ENCODE measurements at regions not wholly inside any gene's neighbourhood (a gene's known extent, or its start where the extent isn't known, plus 50 kb on each side); places are given as distances from the start of the nearest gene placed in this dataset.

DNA sequence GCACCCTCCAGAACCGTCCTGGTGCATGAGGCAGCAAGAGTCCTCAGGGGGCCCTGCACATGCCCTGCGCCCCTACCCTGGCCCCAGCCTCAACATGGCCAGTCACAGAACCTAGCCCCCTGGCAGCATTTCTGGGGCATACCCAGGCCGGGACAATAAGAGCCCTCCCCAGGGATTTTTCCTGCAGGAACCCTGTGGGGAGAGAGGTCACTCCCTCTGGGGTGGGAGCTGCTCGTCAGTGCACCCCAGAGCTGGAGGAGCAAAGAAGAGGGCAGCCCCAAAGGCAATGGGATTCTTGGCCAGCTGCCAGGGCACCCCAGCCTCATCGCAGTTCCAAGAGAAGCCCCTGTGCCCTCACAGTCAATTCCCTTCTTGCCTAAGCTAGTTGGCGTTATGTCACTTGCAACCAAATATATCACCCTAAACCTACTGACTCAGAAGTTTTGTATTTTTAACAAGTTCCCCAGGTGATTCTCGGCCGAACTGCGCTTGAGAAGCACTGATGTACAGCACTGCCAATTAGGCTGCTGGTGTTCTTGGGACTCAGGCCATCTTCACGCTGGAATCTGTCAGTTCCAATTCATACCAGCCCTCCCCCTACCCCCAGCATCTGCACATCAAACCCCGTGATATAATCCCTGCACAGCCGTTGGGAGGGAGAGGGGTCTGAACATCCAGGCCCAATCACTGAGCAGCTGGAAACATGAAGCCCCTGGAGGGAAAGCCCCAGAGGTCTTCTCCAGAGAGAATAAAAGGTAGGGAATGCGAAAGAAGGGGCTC is 87.5 kb upstream of the PRR20G start:
- DNase-seq (ENCODE audit: low read depth in 3 of 3): no peak

DNA sequence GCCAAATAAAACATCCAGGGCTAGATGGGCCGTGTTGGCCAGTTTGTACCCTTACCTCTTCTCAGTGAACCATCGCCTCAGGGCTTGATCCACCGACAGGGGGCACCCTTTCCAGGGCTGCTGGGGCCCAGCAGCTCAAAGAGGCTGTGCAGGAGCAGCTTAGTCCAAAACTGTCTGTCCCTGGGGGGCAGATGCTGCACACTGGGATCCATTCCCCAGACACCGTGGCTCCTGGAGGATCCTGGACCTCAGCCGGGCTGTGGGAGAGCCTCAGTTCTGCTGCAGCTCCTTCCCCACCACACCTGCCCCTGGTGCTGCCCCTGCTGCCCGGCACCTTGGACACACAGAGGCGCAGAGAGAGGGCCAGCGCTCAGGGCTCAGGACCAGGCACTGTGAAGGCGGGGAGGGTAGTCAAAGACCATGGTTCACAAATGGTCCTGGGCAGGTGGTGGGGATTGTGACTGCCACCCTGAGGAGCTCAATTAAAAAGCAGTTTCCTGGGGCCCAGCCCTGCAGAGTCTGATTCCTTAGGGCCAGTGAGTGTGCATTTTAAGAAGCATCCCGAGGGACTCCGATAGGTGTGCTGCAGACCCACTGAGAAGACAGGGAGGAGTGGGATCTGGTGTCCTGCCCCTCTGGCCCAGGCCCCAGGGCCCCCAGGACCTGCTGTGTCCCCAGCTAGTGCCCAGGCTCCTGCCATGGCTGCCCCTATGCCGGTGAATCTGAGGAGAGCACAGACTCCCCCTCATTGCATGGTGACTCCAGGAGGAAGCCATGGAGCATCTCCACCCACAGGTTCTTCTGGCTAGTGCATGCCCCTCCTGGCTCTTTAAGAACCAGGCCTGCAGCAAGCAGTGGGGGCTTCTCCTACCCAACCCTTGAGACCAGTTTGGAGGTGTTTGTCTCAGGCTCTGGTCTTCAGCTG is 86.5 kb upstream of the PRR20G start:
- peak in 1 of 3 donors; percentile 4 for DNase-seq (ENCODE audit: low read depth in 3 of 3)

DNA sequence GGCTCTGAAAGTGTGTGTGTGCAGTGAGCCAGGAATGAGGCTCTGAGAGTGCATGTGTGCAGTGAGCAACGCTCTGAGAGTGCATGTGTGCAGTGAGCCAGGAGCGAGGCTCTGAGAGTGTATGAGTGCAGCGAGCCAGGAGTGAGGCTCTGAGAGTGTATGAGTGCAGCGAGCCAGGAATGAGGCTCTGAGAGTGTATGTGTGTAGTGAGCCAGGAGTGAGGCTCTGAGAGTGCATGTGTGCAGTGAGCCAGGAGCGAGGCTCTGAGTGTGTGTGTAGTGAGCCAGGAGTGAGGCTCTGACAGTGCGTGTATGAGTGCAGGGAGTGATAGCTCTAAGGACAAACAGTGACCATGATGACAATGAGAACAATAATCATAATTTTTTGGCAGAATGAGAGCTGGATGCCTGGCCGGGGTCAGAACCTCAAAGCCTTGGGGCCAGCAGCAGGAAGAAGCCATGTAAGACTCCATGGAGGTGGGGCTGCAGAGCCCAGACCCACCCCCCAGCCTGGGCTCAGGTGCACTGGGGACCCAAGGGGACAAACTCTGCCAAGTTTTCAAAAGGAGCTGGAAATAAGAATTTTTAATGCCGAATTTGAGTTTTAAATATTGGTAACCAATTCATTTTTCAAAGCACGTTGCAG is 85.7 kb upstream of the PRR20G start:
- no peak for DNase-seq (ENCODE audit: low read depth in 3 of 3)

DNA sequence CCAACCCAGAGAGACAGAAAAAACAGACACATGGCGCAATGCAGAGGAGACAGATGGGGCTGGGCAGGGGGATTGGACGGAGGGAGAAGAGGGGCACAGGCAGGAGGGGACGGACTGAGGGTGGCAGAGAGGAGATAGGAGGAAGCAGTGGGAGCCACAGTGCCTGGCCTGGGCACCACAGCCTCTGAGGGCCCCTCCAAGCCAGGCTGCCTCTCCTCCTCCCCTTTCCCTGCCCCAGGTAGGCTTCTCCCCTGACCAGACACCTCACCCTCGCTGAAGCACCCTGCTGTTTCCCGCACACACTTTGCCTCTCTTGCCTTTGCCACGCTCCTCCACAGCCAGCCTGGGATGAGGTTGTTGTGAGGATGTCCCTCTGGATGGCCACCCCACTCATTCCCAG is 84.0 kb upstream of the PRR20G start:
- DNase-seq (ENCODE audit: low read depth in 3 of 3): no peak

DNA sequence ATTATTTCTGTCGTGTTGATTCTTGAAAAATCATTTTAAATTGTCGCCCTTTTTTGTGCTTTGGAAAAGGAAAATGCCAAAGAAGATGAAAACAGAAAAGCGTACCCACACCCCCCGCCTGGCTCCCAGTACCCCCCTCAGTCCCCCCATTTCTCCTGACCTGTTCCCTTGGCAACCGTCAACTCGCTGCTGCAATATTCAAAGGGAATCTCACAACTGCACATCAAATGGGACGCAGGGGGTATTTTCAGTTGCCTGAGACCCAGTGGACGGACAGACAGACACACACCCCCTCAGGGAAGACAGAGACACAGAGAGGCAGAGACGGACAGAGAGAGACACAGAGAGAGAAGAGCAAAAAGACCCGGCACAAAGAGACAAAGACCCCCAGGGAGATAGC is 83.5 kb upstream of the PRR20G start:
- no peak for DNase-seq (ENCODE audit: low read depth in 3 of 3)

DNA sequence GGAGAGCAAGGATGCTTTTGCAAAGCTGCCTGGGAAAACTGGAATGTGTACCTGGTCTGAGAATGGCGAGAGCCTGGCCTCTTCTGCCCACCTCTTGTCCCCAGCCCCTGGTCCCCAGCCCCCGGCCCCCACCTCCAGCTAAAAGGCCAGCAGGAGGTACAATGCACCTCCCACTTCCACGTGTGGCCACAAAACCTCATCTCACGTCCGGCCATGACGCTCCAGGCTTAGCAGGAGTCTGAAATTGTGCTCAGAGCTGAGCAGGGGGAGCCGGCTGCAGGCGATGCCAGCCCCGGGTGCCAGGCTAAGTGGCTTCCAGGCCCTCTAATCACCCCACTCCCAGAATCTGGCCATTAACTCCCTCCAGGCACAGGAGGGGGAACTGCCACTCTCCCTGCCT is 83.1 kb upstream of the PRR20G start:
- no peak for DNase-seq (ENCODE audit: low read depth in 3 of 3)

DNA sequence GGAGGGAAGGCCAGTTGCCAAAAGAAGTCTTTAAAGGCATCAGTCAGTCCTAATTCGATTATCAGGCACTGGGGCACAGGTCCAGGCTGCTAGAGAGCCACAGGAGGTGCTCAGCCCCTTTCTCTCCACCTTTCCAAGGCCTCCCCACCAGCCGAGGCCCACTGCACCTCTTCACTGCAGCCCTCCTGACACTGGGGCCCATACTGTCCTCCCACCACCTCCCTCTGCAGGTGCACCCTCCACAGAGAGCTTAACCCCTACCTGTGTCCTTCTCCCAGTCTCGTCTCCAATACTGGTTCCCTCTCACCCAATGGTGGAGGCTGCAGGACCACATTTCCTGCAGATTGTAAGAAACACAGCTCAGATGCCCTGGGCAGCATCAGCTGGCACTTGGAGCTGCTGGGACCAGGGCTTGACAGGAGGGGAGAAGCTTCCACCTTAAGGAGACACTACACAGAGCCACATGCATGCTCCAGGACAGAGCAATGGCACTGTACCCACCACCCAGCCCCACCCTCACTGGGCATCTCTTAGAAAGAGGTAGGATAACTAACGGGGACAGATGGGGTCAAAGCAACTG is 81.6 kb upstream of the PRR20G start:
- no peak for DNase-seq (ENCODE audit: low read depth in 3 of 3)

DNA sequence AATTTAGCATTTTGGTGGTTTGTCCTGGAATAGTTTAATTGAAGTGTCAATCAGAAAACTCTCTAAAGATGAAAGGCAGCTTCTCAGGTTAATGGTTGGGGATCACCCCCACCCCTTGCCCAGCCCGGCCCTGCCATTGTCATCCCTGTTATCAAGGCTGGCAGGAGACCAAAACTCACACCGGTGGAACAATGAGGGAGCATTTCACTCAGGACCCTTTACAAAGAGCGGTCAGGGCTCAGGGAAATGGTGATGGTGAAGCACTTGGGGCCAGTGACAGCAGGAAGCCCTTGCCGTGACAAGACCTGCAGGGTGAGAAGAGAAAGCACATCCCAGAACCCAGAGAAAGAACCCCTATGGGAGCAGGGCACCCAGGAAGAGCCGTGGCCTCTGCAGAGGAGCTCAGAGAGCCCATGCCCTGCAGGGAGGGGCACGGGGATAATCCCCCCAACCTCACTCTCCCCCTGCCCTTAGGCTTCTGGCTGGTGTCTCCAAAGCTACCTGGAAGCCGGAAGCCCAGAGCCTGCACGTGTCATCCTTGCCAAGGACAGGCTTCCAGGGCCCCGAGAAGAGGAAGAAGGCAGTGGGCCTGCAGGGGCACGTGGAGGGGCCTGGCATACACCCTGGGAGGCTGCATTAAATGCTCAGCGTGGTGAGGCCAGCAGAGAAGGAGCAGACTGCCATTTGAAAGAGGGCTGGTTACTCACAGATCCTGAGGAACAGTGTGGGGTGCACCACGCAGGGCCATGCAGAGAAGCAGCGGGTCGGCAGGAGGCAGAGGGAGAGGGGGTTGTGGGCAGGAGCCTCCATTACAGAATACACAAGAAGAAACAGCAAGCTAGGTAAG is 80.6 kb upstream of the PRR20G start:
- no peak for DNase-seq (ENCODE audit: low read depth in 3 of 3)

DNA sequence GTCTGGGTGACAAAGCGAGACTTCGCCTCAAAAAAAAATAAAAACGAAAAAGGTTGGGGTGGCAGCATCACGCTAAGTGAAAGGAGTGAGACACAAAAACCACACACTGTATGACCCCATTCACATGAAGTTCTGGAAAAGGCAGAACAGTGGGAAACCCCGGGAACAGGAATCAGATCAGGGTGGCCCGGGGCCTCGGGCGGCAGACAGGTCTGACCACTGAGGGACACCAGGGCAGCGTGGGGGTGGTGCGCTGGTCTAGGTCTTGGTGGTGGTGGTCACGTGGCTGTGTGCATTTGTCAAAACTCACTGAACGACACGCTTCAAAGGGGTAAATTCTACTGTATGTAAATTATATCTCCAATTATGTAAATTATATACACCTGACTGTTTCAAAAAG is 79.7 kb upstream of the PRR20G start:
- DNase-seq (ENCODE audit: low read depth in 3 of 3): no peak

DNA sequence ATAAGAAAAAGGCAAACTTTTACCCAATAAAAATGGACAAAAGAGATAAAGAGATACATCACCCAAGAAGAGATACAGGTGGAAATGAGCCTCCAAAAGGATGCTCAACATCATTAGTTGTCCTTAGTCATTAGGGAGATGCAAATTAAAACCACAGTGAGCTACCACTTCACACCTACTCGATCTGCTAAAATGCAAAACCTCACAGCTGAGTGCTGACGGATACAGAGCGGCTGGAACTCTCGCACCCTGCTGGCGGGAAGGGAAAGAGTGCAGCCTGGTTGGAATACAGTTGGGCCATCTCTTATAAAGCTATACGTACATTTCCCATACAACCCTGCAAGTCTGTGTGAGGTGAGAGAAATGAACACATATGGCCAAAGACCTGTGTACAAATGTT is 78.5 kb upstream of the PRR20G start:
- DNase-seq (ENCODE audit: low read depth in 3 of 3): no peak

DNA sequence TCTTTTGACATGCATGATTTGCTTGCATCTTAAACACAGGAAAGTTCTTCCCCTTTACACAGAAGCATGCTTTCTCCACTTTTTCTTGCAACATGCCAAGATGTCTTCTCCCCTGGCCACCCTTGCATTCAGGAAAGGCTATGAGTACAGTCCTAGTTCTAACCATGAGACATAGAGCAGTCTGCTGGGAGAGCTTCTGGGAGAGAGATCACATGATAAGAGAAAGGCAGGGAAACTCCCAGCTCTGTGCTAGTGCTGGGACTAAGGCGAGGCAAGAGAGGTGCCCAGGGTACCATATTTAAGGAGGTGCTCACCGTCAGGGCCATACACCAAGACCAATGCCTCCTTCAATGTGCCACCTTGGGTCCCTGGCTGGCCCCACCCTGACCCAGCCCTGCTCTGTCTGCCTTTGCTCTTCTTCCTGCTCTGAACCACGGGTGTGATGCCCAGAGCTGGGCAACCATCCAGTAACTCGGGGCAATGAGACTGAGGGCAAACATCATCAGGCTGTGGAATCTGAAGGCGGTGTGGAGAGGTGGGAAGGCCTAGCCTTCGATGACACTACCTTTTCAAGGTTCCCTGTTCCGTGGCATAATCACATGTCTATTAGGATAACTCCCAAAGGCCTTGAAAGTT is 77.4 kb upstream of the PRR20G start:
- DNase-seq (ENCODE audit: low read depth in 3 of 3): no peak

DNA sequence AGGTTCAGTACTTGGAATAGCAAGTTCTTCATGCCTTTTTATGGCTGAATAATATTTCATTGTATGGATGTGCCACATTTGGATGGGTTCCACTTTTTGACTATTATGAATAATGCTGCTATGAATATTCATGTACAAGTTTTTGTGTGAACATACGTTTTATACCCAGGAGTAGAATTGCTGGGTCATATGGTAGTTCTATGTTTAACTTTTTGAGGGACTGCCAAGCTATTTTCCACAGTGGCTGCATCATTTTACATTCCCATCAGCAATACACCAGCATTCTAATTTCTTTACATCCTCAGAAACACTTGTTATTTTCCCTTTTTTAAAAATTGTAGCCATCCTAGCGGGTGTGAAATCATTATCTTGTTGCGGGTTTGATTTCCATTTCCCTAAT is 76.0 kb upstream of the PRR20G start:
- DNase-seq (ENCODE audit: low read depth in 3 of 3): no peak

DNA sequence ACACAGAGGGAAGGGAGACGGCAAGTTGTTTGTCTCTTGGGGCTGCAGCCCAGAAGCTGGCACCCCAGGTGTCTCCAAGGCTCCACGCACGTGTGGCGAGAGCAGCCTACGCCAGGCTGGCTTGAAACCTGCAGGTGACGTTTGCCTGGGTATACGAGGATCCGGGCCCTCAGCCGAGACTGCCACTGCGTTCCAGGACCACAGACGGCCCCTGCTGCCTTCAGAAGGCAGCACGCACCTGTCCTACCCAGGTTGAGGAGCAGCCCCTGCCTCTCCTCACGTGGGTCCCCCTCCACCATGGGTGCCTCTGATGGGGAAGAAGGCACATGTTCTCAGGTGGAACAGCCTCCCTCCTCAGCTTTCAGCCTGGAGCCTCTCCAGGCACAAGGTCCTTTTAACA is 75.3 kb upstream of the PRR20G start:
- DNase-seq (ENCODE audit: low read depth in 3 of 3): no peak

DNA sequence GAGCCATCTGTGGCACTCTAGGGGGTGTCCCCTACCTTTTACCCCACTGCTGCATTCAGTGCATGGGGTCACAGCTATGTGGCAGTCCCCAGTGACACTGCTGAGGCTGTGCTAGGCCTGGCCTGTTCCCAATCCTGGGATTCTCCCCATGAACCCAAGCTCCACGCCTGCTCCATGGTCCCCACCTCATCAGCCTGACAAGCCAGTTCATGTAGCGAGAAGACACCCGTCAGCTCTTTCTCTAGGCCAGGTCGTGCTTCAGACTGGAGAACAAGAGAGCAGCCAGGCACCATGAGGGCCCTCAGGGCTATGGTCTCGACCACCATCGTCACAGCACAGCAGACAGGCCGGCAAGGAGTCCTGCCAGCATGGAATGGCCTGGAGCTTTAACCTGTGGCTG is 72.8 kb upstream of the PRR20G start:
- no peak for DNase-seq (ENCODE audit: low read depth in 3 of 3)

DNA sequence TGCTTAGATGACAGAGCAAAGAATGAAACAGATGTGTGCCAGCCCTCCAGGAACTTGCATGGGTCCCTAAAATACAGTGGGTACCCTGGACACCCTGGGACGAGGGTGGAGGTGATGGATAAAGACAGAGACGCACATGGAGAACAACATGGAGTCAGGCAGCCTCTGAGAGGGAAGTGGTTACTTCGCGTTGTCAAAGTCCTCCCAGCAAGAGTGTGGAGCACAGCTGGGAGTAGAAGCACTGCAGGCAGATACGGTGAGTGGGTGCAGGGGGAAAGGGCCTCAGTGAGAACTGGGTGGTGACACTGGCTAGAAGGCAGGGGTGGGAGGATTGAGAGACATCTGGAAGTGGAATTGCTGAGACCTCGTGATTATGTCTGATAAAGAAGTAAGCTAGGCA is 70.8 kb upstream of the PRR20G start:
- DNase-seq (ENCODE audit: low read depth in 3 of 3): no peak

DNA sequence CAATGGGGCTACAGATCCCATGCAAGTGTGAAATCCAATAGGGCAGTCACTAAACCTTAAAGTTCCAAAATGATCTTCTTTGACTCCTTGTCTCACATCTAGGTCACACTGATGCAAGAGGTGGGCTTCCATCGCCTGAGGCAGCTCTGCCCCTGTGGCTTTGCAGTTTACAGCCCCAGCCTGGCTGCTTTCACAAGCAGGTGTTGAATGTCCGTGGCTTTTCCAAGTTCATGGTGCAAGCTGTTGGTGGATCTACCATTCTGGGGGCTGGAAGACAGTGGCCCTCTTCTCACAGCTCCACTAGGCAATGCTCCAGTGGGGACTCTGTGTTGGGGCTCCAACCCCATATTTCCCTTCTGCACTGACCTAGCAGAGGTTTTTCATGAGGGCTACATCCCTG is 68.5 kb upstream of the PRR20G start:
- no peak for DNase-seq (ENCODE audit: low read depth in 3 of 3)

DNA sequence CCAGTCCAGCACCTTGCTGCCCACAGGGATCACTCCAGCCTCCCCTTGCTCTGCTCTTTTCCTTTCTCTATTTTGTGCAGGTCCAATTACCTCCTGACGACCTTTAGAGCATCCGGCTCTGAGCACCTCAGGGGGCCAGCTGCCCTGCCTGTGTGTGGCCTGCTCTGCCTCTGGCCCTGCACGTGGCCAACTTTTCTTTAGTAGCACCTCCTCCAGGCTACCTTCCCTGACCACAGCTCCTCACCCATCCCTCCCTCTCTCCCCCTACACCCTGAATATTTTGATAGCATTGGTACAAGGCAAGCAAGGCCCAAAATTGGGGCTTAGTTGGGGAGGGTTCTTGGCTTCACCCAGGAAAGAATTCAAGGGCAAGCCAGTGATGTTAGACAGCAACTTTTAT is 66.9 kb upstream of the PRR20G start:
- no peak for DNase-seq (ENCODE audit: low read depth in 3 of 3)

DNA sequence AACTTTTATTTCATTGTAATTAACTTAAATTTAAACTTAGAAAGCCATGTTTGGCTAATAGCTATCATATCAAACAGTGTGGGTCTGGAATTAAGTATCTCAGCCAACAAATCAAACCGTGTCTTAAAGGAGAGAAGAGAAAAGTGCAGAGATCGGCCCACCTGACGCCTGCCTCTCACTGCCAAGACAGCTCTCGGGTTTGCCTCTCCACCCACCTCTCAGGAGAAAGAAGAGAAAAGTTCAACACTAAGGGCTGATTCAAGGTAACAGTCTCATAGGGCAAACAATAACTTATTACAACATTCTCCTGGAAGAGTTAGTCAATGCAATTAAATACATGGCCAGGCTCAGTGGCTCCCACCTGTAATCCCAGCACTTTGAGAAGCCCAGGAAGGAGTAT is 64.8 kb upstream of the PRR20G start:
- no peak for DNase-seq (ENCODE audit: low read depth in 3 of 3)

DNA sequence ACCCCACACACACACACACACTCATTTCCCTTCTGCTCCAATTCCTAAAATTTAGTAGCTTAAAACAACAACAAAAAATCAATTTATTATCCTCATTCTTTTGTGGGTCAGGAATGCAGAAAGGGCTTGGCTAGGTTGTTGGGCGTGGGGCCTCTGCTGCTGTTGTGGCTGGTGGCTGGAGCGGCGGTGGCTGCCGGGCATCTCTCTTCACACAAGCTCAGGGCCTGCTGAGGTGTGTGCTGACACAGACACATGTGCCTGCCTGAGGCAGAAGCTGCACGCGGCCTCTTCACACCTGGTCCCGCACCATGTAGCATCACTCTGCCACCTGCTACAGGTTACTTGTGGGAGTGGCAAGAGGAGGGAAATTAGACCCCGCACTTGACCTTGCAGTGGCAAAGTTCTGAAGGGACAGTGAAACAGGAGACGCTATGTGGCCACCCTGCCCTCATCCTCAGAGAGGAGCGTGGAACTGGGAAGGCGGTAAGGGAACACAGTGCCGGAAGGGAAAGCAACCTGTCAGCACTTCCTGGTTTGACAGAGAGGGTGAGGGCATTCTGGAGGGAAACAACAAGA is 64.0 kb upstream of the PRR20G start:
- DNase-seq (ENCODE audit: low read depth in 3 of 3): no peak

DNA sequence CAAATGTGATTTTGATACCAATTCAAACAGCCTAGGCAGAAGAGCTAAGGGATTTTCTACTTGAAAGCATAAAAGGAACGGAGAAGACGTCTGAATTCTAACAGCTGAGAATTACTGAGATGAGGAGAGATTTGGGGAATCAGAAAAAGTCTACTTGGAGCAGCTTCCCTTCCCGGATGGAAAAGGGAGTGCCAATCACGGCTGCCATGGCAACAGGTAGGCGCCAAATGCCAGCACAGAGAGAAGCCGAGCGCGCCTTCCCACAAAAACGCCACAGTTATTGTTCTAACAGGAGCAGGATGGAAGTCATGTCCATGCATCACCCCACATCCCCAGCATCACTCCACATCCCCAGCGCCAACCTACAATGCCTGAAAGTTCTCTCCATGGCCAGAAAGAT is 63.5 kb upstream of the PRR20G start:
- DNase-seq (ENCODE audit: low read depth in 3 of 3): no peak

All from stimulated activated CD4-positive, alpha-beta T cell treated with anti-CD3 and anti-CD28 coated beads, TNF-alpha, amount 100 ng/mL, for 48 hours (primary cell).